CD4-positive, alpha-beta T cell (primary cell): ENCODE measurements at regions not wholly inside any gene's neighbourhood (a gene's known extent, or its start where the extent isn't known, plus 50 kb on each side); places are given as distances from the start of the nearest gene placed in this dataset.

Experiments used
- ATAC-seq: fragments of 200-7000 bp; cut with Tn5 transposase; one replicate; pipeline ENCODE4 v1.10.0; 2022; ENCODE audit warnings: mild to moderate bottlenecking; ENCODE audit not compliant: poor library complexity
- CTCF ChIA-PET: fragments of 350-600 bp; sonication (Branson Sonifier 250); formaldehyde crosslinking; loops from one replicate; lab custom pipeline; 2021; ENCODE audit warnings: antibody characterized with exemption, inconsistent platforms; lab: Charles Lee
- POLR2A ChIA-PET: fragments of 350-600 bp; sonication (Branson Sonifier 250); formaldehyde crosslinking; loops from one replicate; lab custom pipeline; 2021; ENCODE audit warnings: antibody characterized with exemption, inconsistent platforms; lab: Charles Lee
- DNase-seq, 14 experiments: peaks; one replicate each; pipeline ENCODE4 v3.0.0-alpha.2; 2013 to 2020; ENCODE audit warnings: mixed read lengths in 2 of 14
- H3K27ac ChIP-seq, 2 donors: one replicate each; pipeline versions ENCODE4 v1.5.1 to v1.7.0; 2013; ENCODE audit warnings: low read length in 2 of 2, low read depth in 1 of 2, mild to moderate bottlenecking in 1 of 2
- H3K27me3 ChIP-seq, 2 experiments: 1 replicate in 1 of 2; 2 replicates in 1 of 2; pipeline versions ENCODE4 v1.6.1 to v1.7.0; 2013; ENCODE audit warnings: low read length in 2 of 2, control low read depth in 1 of 2, mild to moderate bottlenecking in 1 of 2, moderate library complexity in 1 of 2; ENCODE audit not compliant: insufficient read depth in 2 of 2, control insufficient read depth in 1 of 2
- H3K36me3 ChIP-seq: one replicate; pipeline ENCODE4 v1.6.1; 2013; ENCODE audit warnings: low read length, control low read depth; ENCODE audit not compliant: insufficient read depth
- H3K4me1 ChIP-seq: one replicate; pipeline ENCODE4 v1.6.1; 2013; ENCODE audit warnings: low read length, control low read depth; ENCODE audit not compliant: insufficient read depth
- H3K4me3 ChIP-seq: one replicate; pipeline ENCODE4 v1.5.1; 2013; ENCODE audit warnings: mild to moderate bottlenecking, low read length, moderate library complexity
- H3K9me3 ChIP-seq, 2 experiments: 1 replicate in 1 of 2; 2 replicates in 1 of 2; pipeline versions ENCODE4 v1.6.1 to v1.7.0; 2013; ENCODE audit warnings: low read length in 2 of 2, mild to moderate bottlenecking in 2 of 2, control low read depth in 1 of 2, moderate library complexity in 1 of 2; ENCODE audit not compliant: control insufficient read depth in 1 of 2, insufficient read depth in 1 of 2
- H3K27ac Mint-ChIP-seq: one replicate; pipeline ENCODE4 v1.8.0; 2020; ENCODE audit warnings: mixed read lengths
- H3K27me3 Mint-ChIP-seq: one replicate; pipeline ENCODE4 v1.8.0; 2021; ENCODE audit warnings: mixed read lengths
- H3K36me3 Mint-ChIP-seq: one replicate; pipeline ENCODE4 v1.8.0; 2021; ENCODE audit warnings: low read depth, mixed read lengths
- H3K4me1 Mint-ChIP-seq: one replicate; pipeline ENCODE4 v1.8.0; 2021; ENCODE audit warnings: low read depth, mixed read lengths
- H3K4me3 Mint-ChIP-seq: one replicate; pipeline ENCODE4 v1.8.0; 2020; ENCODE audit warnings: mild to moderate bottlenecking, mixed read lengths
- H3K9me3 Mint-ChIP-seq: one replicate; pipeline ENCODE4 v1.8.0; 2020; ENCODE audit warnings: mixed read lengths
- CTCF ChIP-seq: fragments of 200-600 bp; IDR thresholded peaks from one replicate; pipeline ENCODE4 v1.8.0; 2022; ENCODE audit warnings: antibody characterized with exemption, mild to moderate bottlenecking
- intact Hi-C, 2 experiments: fragments of 100-400 bp; cut with DNase I in 1 of 2; cut with micrococcal nuclease in 1 of 2; formaldehyde crosslinking; loops; one replicate each; pipeline versions ENCODE4 v1.15.1 to v1.9.0; 2023 to 2025; cut with DNase I, micrococcal nuclease

- Mint-ChIP-seq H3K4me3 (no peak overlapping the region), H3K9me3 (no peaks in the 10 kb centered on the region), H3K27ac (no peak overlapping the region), H3K27me3 (no peaks in the 10 kb centered on the region), H3K4me1 (no peaks in the 10 kb centered on the region), H3K36me3 (no peaks in the 10 kb centered on the region)
- H3K27me3 ChIP-seq = no peaks in the 10 kb centered on the region
- no peaks in the 10 kb centered on the region for H3K36me3 ChIP-seq
- intact Hi-C loops = no loop called here
- no peaks in the 10 kb centered on the region for H3K9me3 ChIP-seq
- ChIA-PET POLR2A (no interaction called here), CTCF (no interaction called here)
- H3K4me3 ChIP-seq = no peak overlapping the region
- DNase-seq (no peak), ATAC-seq (no peak)
- no peaks in the 10 kb centered on the region for H3K4me1 ChIP-seq
- no peak overlapping the region for H3K27ac ChIP-seq
- no peak for TF ChIP-seq CTCF
Measured at GRCh38 chr4:123546573-123547060, 150.0 kb downstream of the SPRY1 start.

GRCh38 chr4:123547216-123548165, 150.9 kb downstream of the SPRY1 start:
- Mint-ChIP-seq H3K27ac (no peak overlapping the region), H3K27me3 (no peaks in the 10 kb centered on the region), H3K9me3 (no peaks in the 10 kb centered on the region), H3K4me3 (no peak overlapping the region), H3K36me3 (no peaks in the 10 kb centered on the region), H3K4me1 (no peaks in the 10 kb centered on the region)
- POLR2A ChIA-PET = no interaction called here
- intact Hi-C loops = no loop called here
- Histone ChIP-seq H3K9me3 (no peaks in the 10 kb centered on the region), H3K27me3 (no peaks in the 10 kb centered on the region), H3K4me1 (no peaks in the 10 kb centered on the region), H3K36me3 (no peaks in the 10 kb centered on the region), H3K27ac (no peak overlapping the region), H3K4me3 (no peak overlapping the region)
- ATAC-seq (no peak), DNase-seq (no peak)
- CTCF ChIA-PET = no interaction called here
- TF ChIP-seq CTCF = no peak

- Mint-ChIP-seq H3K27me3 (no peaks in the 10 kb centered on the region), H3K36me3 (no peaks in the 10 kb centered on the region), H3K9me3 (no peaks in the 10 kb centered on the region), H3K27ac (no peak overlapping the region), H3K4me3 (no peak overlapping the region), H3K4me1 (no peaks in the 10 kb centered on the region)
- CTCF ChIA-PET = no interaction called here
- Histone ChIP-seq H3K27me3 (peaks cover 0 to 4% of the 10 kb centered on the region in 2 experiments), H3K36me3 (no peaks in the 10 kb centered on the region), H3K9me3 (no peaks in the 10 kb centered on the region), H3K27ac (no peak overlapping the region), H3K4me1 (no peaks in the 10 kb centered on the region), H3K4me3 (no peak overlapping the region)
- no peak for TF ChIP-seq CTCF
- DNase-seq (no peak), ATAC-seq (no peak)
- intact Hi-C loops = no loop called here
- POLR2A ChIA-PET = no interaction called here
Measured at GRCh38 chr4:123553279-123553678, 156.7 kb downstream of the SPRY1 start.
